T-helper 2 cell treated with Interferon-gamma antibody and Interleukin-4, amounts not matched to agents 5 μg/mL and 100 μg/mL, for 36 hours (primary cell): ENCODE measurements at regions not wholly inside any gene's neighbourhood (a gene's known extent, or its start where the extent isn't known, plus 50 kb on each side); places are given as distances from the start of the nearest gene placed in this dataset.

Experiments used
- DNase-seq: peaks from one replicate; pipeline ENCODE4 v3.0.0; 2021; ENCODE audit warnings: low spot score
- H3K27ac Mint-ChIP-seq: one replicate; pipeline ENCODE4 v1.8.0; 2021; ENCODE audit warnings: mild to moderate bottlenecking, mixed read lengths
- H3K27me3 Mint-ChIP-seq: one replicate; pipeline ENCODE4 v1.8.0; 2021; ENCODE audit warnings: low read depth, mixed read lengths
- H3K36me3 Mint-ChIP-seq: one replicate; pipeline ENCODE4 v1.8.0; 2021; ENCODE audit warnings: low read depth, mixed read lengths
- H3K4me1 Mint-ChIP-seq: one replicate; pipeline ENCODE4 v1.8.0; 2021; ENCODE audit warnings: low read depth, mixed read lengths
- H3K4me3 Mint-ChIP-seq: one replicate; pipeline ENCODE4 v1.8.0; 2022; ENCODE audit warnings: mild to moderate bottlenecking, moderate library complexity, mixed read lengths
- H3K9me3 Mint-ChIP-seq: one replicate; pipeline ENCODE4 v1.8.0; 2021; ENCODE audit warnings: mixed read lengths

- no peaks in the 10 kb centered on the region for H3K36me3 Mint-ChIP-seq
- DNase-seq: no peak
- no peak overlapping the region for H3K4me3 Mint-ChIP-seq
- no peaks in the 10 kb centered on the region for H3K4me1 Mint-ChIP-seq
- H3K9me3 Mint-ChIP-seq: no peaks in the 10 kb centered on the region
- peaks cover 2% of the 10 kb centered on the region for H3K27me3 Mint-ChIP-seq
- no peak overlapping the region for H3K27ac Mint-ChIP-seq
Observed at GRCh38 chr17:33352526-33352925, 59.4 kb upstream of the ASIC2 start.

GRCh38 chr17:33356266-33356665 is 63.2 kb upstream of the ASIC2 start:
- H3K27me3 Mint-ChIP-seq: peaks cover 2% of the 10 kb centered on the region

GRCh38 chr17:33363475-33363874 is 70.4 kb upstream of the ASIC2 start:
- no peak overlapping the region for H3K4me3 Mint-ChIP-seq
- no peaks in the 10 kb centered on the region for H3K36me3 Mint-ChIP-seq
- H3K9me3 Mint-ChIP-seq: no peaks in the 10 kb centered on the region
- no peak overlapping the region for H3K27ac Mint-ChIP-seq
- DNase-seq: no peak
- no peaks in the 10 kb centered on the region for H3K4me1 Mint-ChIP-seq
- H3K27me3 Mint-ChIP-seq: no peaks in the 10 kb centered on the region

More at GRCh38 chr17:33356266-33356665, 63.2 kb upstream of the ASIC2 start:
- H3K27ac Mint-ChIP-seq: no peak overlapping the region
- no peak for DNase-seq
- no peaks in the 10 kb centered on the region for H3K9me3 Mint-ChIP-seq
- H3K4me3 Mint-ChIP-seq: no peak overlapping the region
- no peaks in the 10 kb centered on the region for H3K36me3 Mint-ChIP-seq
- no peaks in the 10 kb centered on the region for H3K4me1 Mint-ChIP-seq

- no peak overlapping the region for H3K4me3 Mint-ChIP-seq
- no peaks in the 10 kb centered on the region for H3K9me3 Mint-ChIP-seq
- H3K27me3 Mint-ChIP-seq: no peaks in the 10 kb centered on the region
- no peak for DNase-seq
- H3K27ac Mint-ChIP-seq: no peak overlapping the region
- no peaks in the 10 kb centered on the region for H3K36me3 Mint-ChIP-seq
- H3K4me1 Mint-ChIP-seq: no peaks in the 10 kb centered on the region
Observed at GRCh38 chr17:33366960-33367359, 73.9 kb upstream of the ASIC2 start.

- no peaks in the 10 kb centered on the region for H3K27me3 Mint-ChIP-seq
- no peaks in the 10 kb centered on the region for H3K9me3 Mint-ChIP-seq
- no peaks in the 10 kb centered on the region for H3K4me1 Mint-ChIP-seq
- H3K36me3 Mint-ChIP-seq: no peaks in the 10 kb centered on the region
- H3K4me3 Mint-ChIP-seq: no peak overlapping the region
- H3K27ac Mint-ChIP-seq: no peak overlapping the region
- no peak for DNase-seq
Observed at GRCh38 chr17:33369149-33369548, 76.1 kb upstream of the ASIC2 start.

GRCh38 chr17:33369876-33370275 is 76.8 kb upstream of the ASIC2 start:
- Mint-ChIP-seq H3K27ac (no peak overlapping the region), H3K9me3 (no peaks in the 10 kb centered on the region), H3K4me3 (no peak overlapping the region), H3K27me3 (no peaks in the 10 kb centered on the region), H3K36me3 (no peaks in the 10 kb centered on the region), H3K4me1 (no peaks in the 10 kb centered on the region)
- no peak for DNase-seq

- Mint-ChIP-seq H3K27ac (no peak overlapping the region), H3K36me3 (no peaks in the 10 kb centered on the region), H3K4me3 (no peak overlapping the region), H3K4me1 (no peaks in the 10 kb centered on the region), H3K9me3 (no peaks in the 10 kb centered on the region), H3K27me3 (no peaks in the 10 kb centered on the region)
- no peak for DNase-seq
Observed at GRCh38 chr17:33370401-33370800, 77.3 kb upstream of the ASIC2 start.

GRCh38 chr17:33371377-33371776 is 78.3 kb upstream of the ASIC2 start:
- Mint-ChIP-seq H3K36me3 (no peaks in the 10 kb centered on the region), H3K4me3 (no peak overlapping the region), H3K27ac (no peak overlapping the region), H3K4me1 (no peaks in the 10 kb centered on the region), H3K9me3 (no peaks in the 10 kb centered on the region), H3K27me3 (no peaks in the 10 kb centered on the region)
- no peak for DNase-seq

- no peaks in the 10 kb centered on the region for H3K27me3 Mint-ChIP-seq
- no peak overlapping the region for H3K27ac Mint-ChIP-seq
- DNase-seq: no peak
- no peaks in the 10 kb centered on the region for H3K4me1 Mint-ChIP-seq
- no peaks in the 10 kb centered on the region for H3K9me3 Mint-ChIP-seq
- H3K36me3 Mint-ChIP-seq: no peaks in the 10 kb centered on the region
- H3K4me3 Mint-ChIP-seq: no peak overlapping the region
Observed at GRCh38 chr17:33373273-33373672, 80.2 kb upstream of the ASIC2 start.

GRCh38 chr17:33375103-33375502 is 82.0 kb upstream of the ASIC2 start:
- Mint-ChIP-seq H3K36me3 (no peaks in the 10 kb centered on the region), H3K4me3 (no peak overlapping the region), H3K4me1 (no peaks in the 10 kb centered on the region), H3K27ac (no peak overlapping the region), H3K27me3 (no peaks in the 10 kb centered on the region), H3K9me3 (no peaks in the 10 kb centered on the region)
- no peak for DNase-seq

- Mint-ChIP-seq H3K4me1 (no peaks in the 10 kb centered on the region), H3K9me3 (no peaks in the 10 kb centered on the region), H3K27me3 (no peaks in the 10 kb centered on the region), H3K4me3 (no peak overlapping the region), H3K36me3 (no peaks in the 10 kb centered on the region), H3K27ac (no peak overlapping the region)
- DNase-seq: no peak
Observed at GRCh38 chr17:33375783-33376182, 82.7 kb upstream of the ASIC2 start.

GRCh38 chr17:33377837-33378595 is 84.9 kb upstream of the ASIC2 start:
- Mint-ChIP-seq H3K27ac (no peak overlapping the region), H3K9me3 (no peaks in the 10 kb centered on the region)

GRCh38 chr17:33381201-33381600 is 88.1 kb upstream of the ASIC2 start:
- Mint-ChIP-seq H3K36me3 (no peaks in the 10 kb centered on the region), H3K9me3 (no peaks in the 10 kb centered on the region), H3K4me1 (no peaks in the 10 kb centered on the region), H3K27me3 (no peaks in the 10 kb centered on the region), H3K4me3 (no peak overlapping the region), H3K27ac (no peak overlapping the region)
- no peak for DNase-seq

More at GRCh38 chr17:33377837-33378595, 84.9 kb upstream of the ASIC2 start:
- Mint-ChIP-seq H3K4me1 (no peaks in the 10 kb centered on the region), H3K36me3 (no peaks in the 10 kb centered on the region), H3K4me3 (no peak overlapping the region), H3K27me3 (no peaks in the 10 kb centered on the region)
- DNase-seq: no peak

- no peaks in the 10 kb centered on the region for H3K27me3 Mint-ChIP-seq
- no peaks in the 10 kb centered on the region for H3K9me3 Mint-ChIP-seq
- no peaks in the 10 kb centered on the region for H3K4me1 Mint-ChIP-seq
- no peak overlapping the region for H3K27ac Mint-ChIP-seq
- DNase-seq: no peak
- H3K36me3 Mint-ChIP-seq: no peaks in the 10 kb centered on the region
- H3K4me3 Mint-ChIP-seq: no peak overlapping the region
Observed at GRCh38 chr17:33383488-33384023, 90.5 kb upstream of the ASIC2 start.

- Mint-ChIP-seq H3K27ac (no peak overlapping the region), H3K27me3 (no peaks in the 10 kb centered on the region), H3K4me1 (no peaks in the 10 kb centered on the region), H3K9me3 (no peaks in the 10 kb centered on the region), H3K4me3 (no peak overlapping the region), H3K36me3 (no peaks in the 10 kb centered on the region)
- no peak for DNase-seq
Observed at GRCh38 chr17:33385133-33385532, 92.0 kb upstream of the ASIC2 start.
